Endothelial cell of umbilical vein (primary cell): ENCODE measurements at regions not wholly inside any gene's neighbourhood (a gene's known extent, or its start where the extent isn't known, plus 50 kb on each side); places are given as distances from the start of the nearest gene placed in this dataset.

ENCODE experiments used
- BruUV-seq: library from RNA; stranded (reverse); fragments of 400-500 nt; replicated peaks from 2 replicates; lab custom pipeline; 2021; lab: Mats Ljungman, UMichigan
- CTCF ChIA-PET: fragments of 300-600, 350-600 bp; sonication (Branson Sonifier 250); formaldehyde crosslinking; loops from one replicate; lab custom pipeline; 2021; ENCODE audit warnings: antibody characterized with exemption, inconsistent platforms; lab: Charles Lee
- POLR2A ChIA-PET: fragments of 300-600, 350-600 bp; sonication (Branson Sonifier 250); formaldehyde crosslinking; loops from one replicate; lab custom pipeline; 2021; ENCODE audit warnings: antibody characterized with exemption, inconsistent platforms; lab: Charles Lee
- DNase-seq: peaks from one replicate; pipeline ENCODE4 v3.0.0-alpha.2; 2011; ENCODE audit warnings: low read depth, low spot score
- FAIRE-seq: peaks from 2 replicates; lab custom pipeline; 2011; peaks lifted over from hg19 to GRCh38; lab: Jason Lieb, UNC
- H2AFZ ChIP-seq: 2 replicates; pipeline ENCODE4 v1.6.0; 2012; ENCODE audit warnings: low read depth, low read length, control low read depth, inconsistent platforms
- H3K27ac ChIP-seq: 2 replicates; pipeline ENCODE4 v1.5.1; 2011; ENCODE audit warnings: low read depth, mild to moderate bottlenecking, control low read depth, low read length, moderate library complexity; ENCODE audit not compliant: insufficient read depth
- H3K27me3 ChIP-seq, 2 experiments: 2 replicates each; pipeline versions ENCODE4 v1.6.0 to v1.6.1; 2011; ENCODE audit warnings: low read length in 2 of 2, mixed read lengths in 1 of 2; ENCODE audit not compliant: control insufficient read depth in 2 of 2, insufficient read depth in 2 of 2
- H3K36me3 ChIP-seq, 2 experiments: 2 replicates in 1 of 2; 3 replicates in 1 of 2; pipeline ENCODE4 v1.5.1; 2011; ENCODE audit warnings: low read length in 2 of 2, mild to moderate bottlenecking in 1 of 2, moderate library complexity in 1 of 2; ENCODE audit not compliant: control insufficient read depth in 2 of 2, insufficient read depth in 2 of 2; ENCODE audit errors: extremely low read depth in 1 of 2
- H3K4me1 ChIP-seq: 3 replicates; pipeline ENCODE4 v1.5.1; 2011; ENCODE audit warnings: mild to moderate bottlenecking, low read length; ENCODE audit not compliant: control insufficient read depth, insufficient read depth; ENCODE audit errors: extremely low read depth
- H3K4me2 ChIP-seq: 2 replicates; pipeline ENCODE4 v1.6.1; 2011; ENCODE audit warnings: low read length, control low read depth, mixed read lengths; ENCODE audit not compliant: insufficient read depth
- H3K4me3 ChIP-seq, 3 experiments: fragments of 200-600 bp in 1 of 3; sonication (generic), shearing (Covaris generic) in 1 of 3; replicated peaks in 1 of 3; 2 replicates each; pipeline ENCODE4 v1.5.1; 2011 to 2016; ENCODE audit warnings: control low read depth in 3 of 3, low read length in 3 of 3, mild to moderate bottlenecking in 2 of 3, inconsistent platforms in 1 of 3, low read depth in 1 of 3, moderate library complexity in 1 of 3; ENCODE audit not compliant: insufficient read depth in 1 of 3
- H3K79me2 ChIP-seq: 2 replicates; pipeline ENCODE4 v1.6.0; 2012; ENCODE audit warnings: low read length, inconsistent platforms; ENCODE audit not compliant: control insufficient read depth, insufficient read depth
- H3K9ac ChIP-seq: replicated peaks from 2 replicates; pipeline ENCODE3; 2011; ENCODE audit warnings: low read length, control low read depth; ENCODE audit not compliant: insufficient read depth; ENCODE audit errors: extremely low read depth
- H3K9me1 ChIP-seq: replicated peaks from 3 replicates; pipeline ENCODE4 v1.6.0; 2011; ENCODE audit warnings: mild to moderate bottlenecking, low read length; ENCODE audit not compliant: control insufficient read depth, insufficient read depth; ENCODE audit errors: extremely low read depth
- H3K9me3 ChIP-seq: replicated peaks from 2 replicates; pipeline ENCODE4 v1.5.1; 2012; ENCODE audit warnings: low read length, inconsistent platforms; ENCODE audit not compliant: control insufficient read depth, insufficient read depth
- H4K20me1 ChIP-seq: replicated peaks from 2 replicates; pipeline ENCODE3; 2011; ENCODE audit warnings: mild to moderate bottlenecking, low read length; ENCODE audit not compliant: control insufficient read depth, insufficient read depth; ENCODE audit errors: extremely low read depth
- CTCF ChIP-seq, 2 donors: IDR thresholded peaks; 1 replicate in 1 of 2; 2 replicates in 1 of 2; pipeline ENCODE4 v1.5.1; 2011; ENCODE audit warnings: low read length in 2 of 2, mild to moderate bottlenecking in 2 of 2, moderate library complexity in 2 of 2, control low read depth in 1 of 2, inconsistent platforms in 1 of 2, low read depth in 1 of 2; ENCODE audit not compliant: insufficient read depth in 1 of 2; ENCODE audit errors: extremely low read depth in 1 of 2
- EZH2 ChIP-seq: IDR thresholded peaks from 2 replicates; pipeline ENCODE4 v1.6.1; 2012; ENCODE audit warnings: borderline replicate concordance, low read depth, mild to moderate bottlenecking, moderate library complexity, low read length, inconsistent platforms; ENCODE audit not compliant: severe bottlenecking
- FOS ChIP-seq: IDR thresholded peaks from 2 replicates; pipeline ENCODE4 v1.6.1; 2011; ENCODE audit warnings: mild to moderate bottlenecking, low read length, moderate library complexity, borderline replicate concordance; ENCODE audit not compliant: insufficient read depth
- GATA2 ChIP-seq: IDR thresholded peaks from 2 replicates; pipeline ENCODE4 v1.7.0; 2011; ENCODE audit warnings: low read depth, mild to moderate bottlenecking, moderate library complexity, mixed read lengths, low read length; ENCODE audit not compliant: insufficient read length, insufficient read depth
- JUN ChIP-seq: IDR thresholded peaks from 2 replicates; pipeline ENCODE4 v1.6.1; 2011; ENCODE audit warnings: borderline replicate concordance, low read depth; ENCODE audit not compliant: insufficient read length, insufficient read depth
- MAX ChIP-seq: IDR thresholded peaks from 2 replicates; pipeline ENCODE4 v1.6.1; 2011; ENCODE audit not compliant: insufficient read depth, insufficient read length
- MYC ChIP-seq: IDR thresholded peaks from one replicate; pipeline ENCODE4 v1.6.1; 2011; ENCODE audit warnings: mild to moderate bottlenecking, low read depth, low read length
- POLR2A ChIP-seq: IDR thresholded peaks from 2 replicates; pipeline ENCODE4 v1.6.1; 2012; ENCODE audit warnings: low read depth, mild to moderate bottlenecking, control low read depth, low read length
- POLR2AphosphoS5 ChIP-seq: IDR thresholded peaks from 2 replicates; pipeline ENCODE4 v1.6.1; 2012; ENCODE audit warnings: low read depth, mild to moderate bottlenecking, control low read depth, low read length, moderate library complexity; ENCODE audit not compliant: insufficient read depth
- dilution Hi-C: fragments of 300-500 bp; cut with MboI; formaldehyde crosslinking; loops from one replicate; pipeline ENCODE4 v1.15.0; 2019; ENCODE audit warnings: low sequenced_read_pairs; ENCODE audit not compliant: extremely low pct_ligation_motif_present
- intact Hi-C: fragments of 100-400 bp; cut with micrococcal nuclease; formaldehyde crosslinking; loops from one replicate; pipeline ENCODE4 v1.10.0; 2022

- dilution Hi-C loops (no loop called here), intact Hi-C loops (loop anchor here (10.0 kb wide), 1 partner anchor 225 kb away; no protein-coding TSS in a partner anchor)
- Histone ChIP-seq H3K9me1 (no peaks in the 10 kb centered on the region), H3K4me3 (no peak overlapping the region), H3K27ac (no peak overlapping the region), H3K9ac (no peak overlapping the region), H3K4me1 (no peaks in the 10 kb centered on the region), H4K20me1 (no peaks in the 10 kb centered on the region), H3K79me2 (no peaks in the 10 kb centered on the region), H3K9me3 (no peaks in the 10 kb centered on the region), H3K27me3 (no peaks in the 10 kb centered on the region), H3K4me2 (no peak overlapping the region), H2AFZ (no peak overlapping the region), H3K36me3 (no peaks in the 10 kb centered on the region)
- no TSS peak for BruUV-seq
- CTCF ChIA-PET, result no interaction called here
- TF ChIP-seq POLR2A (no peak), GATA2 (no peak), JUN (no peak), EZH2 (no peak), MAX (no peak), FOS (no peak), MYC (no peak), POLR2AphosphoS5 (no peak), CTCF (IDR thresholded peaks at IDR 0.05; ENCODE audit: extremely low read depth in 1 of 2, insufficient read depth in 1 of 2, low read depth in 1 of 2, low read length in 2 of 2) (no peak)
- no peak for FAIRE-seq
- no peak for DNase-seq
- POLR2A ChIA-PET, result no interaction called here
These were observed 154.0 kb upstream of the ZNF92 start for GRCh38 chr7:65219623-65220022.
